ENCODE measurements at regions not wholly inside any gene's neighbourhood (a gene's known extent, or its start where the extent isn't known, plus 50 kb on each side); places are given as distances from the start of the nearest gene placed in this dataset.

GRCh38 chr17:71102777-71103176 is 933.4 kb downstream of the KCNJ2 start:
- Histone ChIP-seq H3K4me1 (ENCODE audit: control insufficient read depth, extremely low read depth, insufficient read depth, low read length) (no peaks in the 10 kb centered on the region), H3K9me3 (replicated peaks; ENCODE audit: control insufficient read depth, insufficient read depth, low read length) (no peaks in the 10 kb centered on the region), H3K27ac (ENCODE audit: insufficient read depth, low read depth, low read length) (no peak overlapping the region), H3K9ac (replicated peaks; ENCODE audit: extremely low read depth, insufficient read depth, low read length) (no peak overlapping the region), H3K9me1 (replicated peaks; ENCODE audit: control insufficient read depth, extremely low read depth, insufficient read depth, low read length) (no peaks in the 10 kb centered on the region), H3K79me2 (ENCODE audit: control insufficient read depth, insufficient read depth, low read length) (no peaks in the 10 kb centered on the region), H3K4me2 (ENCODE audit: insufficient read depth, low read length) (no peak overlapping the region), H2AFZ (ENCODE audit: low read depth, low read length) (no peak overlapping the region), H3K27me3 (ENCODE audit: control insufficient read depth in 2 of 2, insufficient read depth in 2 of 2, low read length in 2 of 2) (no peaks in the 10 kb centered on the region), H3K4me3 (replicated peaks in 1 of 3; ENCODE audit: insufficient read depth in 1 of 3, low read depth in 1 of 3, low read length in 3 of 3) (no peak overlapping the region), H3K36me3 (ENCODE audit: control insufficient read depth in 2 of 2, extremely low read depth in 1 of 2, insufficient read depth in 2 of 2, low read length in 2 of 2) (no peaks in the 10 kb centered on the region), H4K20me1 (replicated peaks; ENCODE audit: control insufficient read depth, extremely low read depth, insufficient read depth, low read length) (no peaks in the 10 kb centered on the region)
- ChIA-PET POLR2A (no interaction called here), CTCF (no interaction called here)
- BruUV-seq (replicated peaks): no TSS peak
- DNase-seq (ENCODE audit: low read depth, low spot score) (no peak), FAIRE-seq (no peak)
- intact Hi-C loops (cut with micrococcal nuclease) (no loop called here), dilution Hi-C loops (cut with MboI; ENCODE audit: extremely low pct_ligation_motif_present, low sequenced_read_pairs) (no loop called here)
- TF ChIP-seq GATA2 (IDR thresholded peaks at IDR 0.05; ENCODE audit: insufficient read depth, insufficient read length, low read depth, low read length): no peak
- TF ChIP-seq MAX (IDR thresholded peaks at IDR 0.05; ENCODE audit: insufficient read depth, insufficient read length): no peak
- no peak for TF ChIP-seq FOS (IDR thresholded peaks at IDR 0.05; ENCODE audit: borderline replicate concordance, insufficient read depth, low read length)
- no peak for TF ChIP-seq POLR2A (IDR thresholded peaks at IDR 0.05; ENCODE audit: low read depth, low read length)
- TF ChIP-seq POLR2AphosphoS5 (IDR thresholded peaks at IDR 0.05; ENCODE audit: insufficient read depth, low read depth, low read length): no peak
- no peak for TF ChIP-seq JUN (IDR thresholded peaks at IDR 0.05; ENCODE audit: borderline replicate concordance, insufficient read depth, insufficient read length, low read depth)
- TF ChIP-seq CTCF (IDR thresholded peaks at IDR 0.05; ENCODE audit: extremely low read depth in 1 of 2, insufficient read depth in 1 of 2, low read depth in 1 of 2, low read length in 2 of 2): no peak
- TF ChIP-seq EZH2 (IDR thresholded peaks at IDR 0.05; ENCODE audit: borderline replicate concordance, low read depth, low read length, severe bottlenecking): no peak
- TF ChIP-seq MYC (IDR thresholded peaks at IDR 0.05; ENCODE audit: low read depth, low read length): no peak

Measured in endothelial cell of umbilical vein (primary cell).